ENCODE measurements at regions not wholly inside any gene's neighbourhood (a gene's known extent, or its start where the extent isn't known, plus 50 kb on each side); places are given as distances from the start of the nearest gene placed in this dataset.

DNA sequence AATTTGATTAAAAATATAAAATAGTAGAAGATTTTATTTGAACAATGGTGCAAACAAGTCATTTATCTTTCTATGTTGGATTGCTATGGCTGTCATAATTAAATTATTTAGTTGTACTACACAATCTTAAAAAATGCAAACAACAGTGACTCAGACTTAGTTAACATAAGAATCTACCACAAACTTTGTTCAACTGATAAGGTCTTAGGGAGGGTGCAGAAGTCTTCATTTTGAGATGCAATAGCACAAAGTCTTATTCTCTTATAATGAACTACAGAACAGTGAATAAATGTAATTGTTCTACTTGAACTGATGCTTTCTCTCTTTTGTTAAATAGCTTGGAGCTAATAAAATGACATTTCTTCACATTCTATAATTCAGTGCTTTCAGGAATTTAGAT is 482.8 kb upstream of the NAALADL2 start:
- no peak for DNase-seq
- H3K9me3 ChIP-seq, result no peaks in the 10 kb centered on the region
- H3K27me3 ChIP-seq, result no peaks in the 10 kb centered on the region
- TF ChIP-seq POLR2A (IDR thresholded peaks at IDR 0.05) (no peak), CTCF (IDR thresholded peaks at IDR 0.05) (no peak)
- H3K27ac ChIP-seq, result no peak overlapping the region
- no peaks in the 10 kb centered on the region for H3K36me3 ChIP-seq
- H3K4me3 ChIP-seq, result no peak overlapping the region
- intact Hi-C loops (cut with DNase I), result no loop called here
- H3K4me1 ChIP-seq, result no peaks in the 10 kb centered on the region

DNA sequence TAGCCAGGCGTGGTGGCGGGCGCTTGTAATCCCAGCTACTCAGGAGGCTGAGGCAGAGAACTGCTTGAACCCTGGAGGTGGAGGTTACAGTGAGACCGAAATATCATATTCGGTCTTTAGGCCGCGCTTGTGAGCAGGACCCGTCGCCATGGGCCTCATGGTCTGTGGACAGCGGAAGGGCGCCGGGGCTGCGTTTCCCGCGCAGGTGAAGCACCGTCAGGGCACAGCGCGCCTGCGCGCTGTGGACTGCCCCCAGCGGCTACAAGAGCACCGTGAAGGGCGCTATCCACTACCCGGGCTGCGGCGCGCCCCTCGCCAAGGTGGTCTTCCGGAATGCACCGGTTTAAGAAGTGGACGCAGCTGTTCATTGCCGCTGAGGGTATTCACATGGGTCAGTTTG is 482.0 kb upstream of the NAALADL2 start:
- Histone ChIP-seq H3K4me1 (no peaks in the 10 kb centered on the region), H3K27me3 (no peaks in the 10 kb centered on the region), H3K36me3 (no peaks in the 10 kb centered on the region), H3K9me3 (no peaks in the 10 kb centered on the region), H3K4me3 (no peak overlapping the region), H3K27ac (no peak overlapping the region)
- TF ChIP-seq POLR2A (IDR thresholded peaks at IDR 0.05) (no peak), CTCF (IDR thresholded peaks at IDR 0.05) (no peak)
- 86 to 95% methylated on average over 5 to 19 of the region's 32 CpGs for WGBS, 2 donors
- no peak for DNase-seq
- intact Hi-C loops (cut with DNase I), result no loop called here

GRCh38 chr3:174377684-174378083 is 481.4 kb upstream of the NAALADL2 start:
- WGBS, 2 donors, result 97 to 100% methylated on average over 5 to 9 of the region's 13 CpGs
- Histone ChIP-seq H3K9me3 (no peaks in the 10 kb centered on the region), H3K4me1 (no peaks in the 10 kb centered on the region), H3K4me3 (no peak overlapping the region), H3K27ac (no peak overlapping the region), H3K36me3 (no peaks in the 10 kb centered on the region), H3K27me3 (no peaks in the 10 kb centered on the region)
- no peak for DNase-seq
- intact Hi-C loops (cut with DNase I), result no loop called here
- TF ChIP-seq CTCF (IDR thresholded peaks at IDR 0.05) (no peak), POLR2A (IDR thresholded peaks at IDR 0.05) (no peak)

GRCh38 chr3:174382878-174383277 is 476.3 kb upstream of the NAALADL2 start:
- intact Hi-C loops (cut with DNase I), result no loop called here
- no peaks in the 10 kb centered on the region for H3K36me3 ChIP-seq
- no peak overlapping the region for H3K4me3 ChIP-seq
- H3K9me3 ChIP-seq, result no peaks in the 10 kb centered on the region
- no peak overlapping the region for H3K27ac ChIP-seq
- no peaks in the 10 kb centered on the region for H3K4me1 ChIP-seq
- WGBS, 2 donors, result 42 to 53% methylated on average over 1 of the region's 1 CpG
- no peak for DNase-seq
- no peak for TF ChIP-seq CTCF (IDR thresholded peaks at IDR 0.05)
- TF ChIP-seq POLR2A (IDR thresholded peaks at IDR 0.05), result no peak
- H3K27me3 ChIP-seq, result no peaks in the 10 kb centered on the region

- H3K27me3 ChIP-seq, result no peaks in the 10 kb centered on the region
- no peaks in the 10 kb centered on the region for H3K4me1 ChIP-seq
- DNase-seq, result no peak
- WGBS, 2 donors, result 79 to 97% methylated on average over 1 of the region's 1 CpG
- TF ChIP-seq CTCF (IDR thresholded peaks at IDR 0.05) (no peak), POLR2A (IDR thresholded peaks at IDR 0.05) (no peak)
- no peaks in the 10 kb centered on the region for H3K36me3 ChIP-seq
- H3K9me3 ChIP-seq, result no peaks in the 10 kb centered on the region
- no peak overlapping the region for H3K4me3 ChIP-seq
- H3K27ac ChIP-seq, result no peak overlapping the region
- intact Hi-C loops (cut with DNase I), result no loop called here
Measured at GRCh38 chr3:174387736-174388135, 471.4 kb upstream of the NAALADL2 start.

Data from esophagus squamous epithelium (tissue), 5 donors.